ENCODE measurements at regions not wholly inside any gene's neighbourhood (a gene's known extent, or its start where the extent isn't known, plus 50 kb on each side); places are given as distances from the start of the nearest gene placed in this dataset.

GRCh38 chr3:180829409-180830405 is 82.8 kb upstream of the FXR1 start:
- DNase-seq (ENCODE audit: low read depth in 2 of 2), result no peak

GRCh38 chr3:180835501-180835900 is 77.0 kb upstream of the FXR1 start:
- DNase-seq (ENCODE audit: low read depth in 2 of 2), result no peak

GRCh38 chr3:180836766-180837165 is 75.7 kb upstream of the FXR1 start:
- no peak for DNase-seq (ENCODE audit: low read depth in 2 of 2)

GRCh38 chr3:180854887-180855286 is 57.6 kb upstream of the FXR1 start:
- DNase-seq (ENCODE audit: low read depth in 2 of 2), result no peak

GRCh38 chr3:180855364-180855763 is 57.1 kb upstream of the FXR1 start:
- DNase-seq (ENCODE audit: low read depth in 2 of 2), result no peak

- DNase-seq (ENCODE audit: low read depth in 2 of 2), result no peak
Observed at GRCh38 chr3:180855956-180856355, 56.5 kb upstream of the FXR1 start.

GRCh38 chr3:180860180-180860858 is 52.2 kb upstream of the FXR1 start:
- DNase-seq (ENCODE audit: low read depth in 2 of 2), result no peak

Measured in fibroblast of skin of left biceps (primary cell).